Right lobe of liver (tissue), 4 donors: ENCODE measurements at regions not wholly inside any gene's neighbourhood (a gene's known extent, or its start where the extent isn't known, plus 50 kb on each side); places are given as distances from the start of the nearest gene placed in this dataset.

ENCODE experiments used
- POLR2A ChIP-seq: fragments of 450-650 bp; IDR thresholded peaks from one replicate; pipeline ENCODE4 v1.6.1; 2017; ENCODE audit warnings: antibody characterized with exemption, mild to moderate bottlenecking
- TF ChIP-seq, protein P1 (sequence below), 4 donors: fragments of 200-600 bp in 3 of 4; fragments of 450-650 bp in 1 of 4; IDR thresholded peaks; one replicate each; pipeline versions ENCODE4 v1.5.1 to v1.8.0; 2016 to 2022; ENCODE audit warnings: antibody characterized with exemption in 4 of 4, mild to moderate bottlenecking in 2 of 4
- donor health status: DM: no; HTN: no; CAD: no.
- donor health status: DM: no; HTN: no; CAD: no.
- donor health status: DM: no; HTN: yes; CAD: no.

DNA sequence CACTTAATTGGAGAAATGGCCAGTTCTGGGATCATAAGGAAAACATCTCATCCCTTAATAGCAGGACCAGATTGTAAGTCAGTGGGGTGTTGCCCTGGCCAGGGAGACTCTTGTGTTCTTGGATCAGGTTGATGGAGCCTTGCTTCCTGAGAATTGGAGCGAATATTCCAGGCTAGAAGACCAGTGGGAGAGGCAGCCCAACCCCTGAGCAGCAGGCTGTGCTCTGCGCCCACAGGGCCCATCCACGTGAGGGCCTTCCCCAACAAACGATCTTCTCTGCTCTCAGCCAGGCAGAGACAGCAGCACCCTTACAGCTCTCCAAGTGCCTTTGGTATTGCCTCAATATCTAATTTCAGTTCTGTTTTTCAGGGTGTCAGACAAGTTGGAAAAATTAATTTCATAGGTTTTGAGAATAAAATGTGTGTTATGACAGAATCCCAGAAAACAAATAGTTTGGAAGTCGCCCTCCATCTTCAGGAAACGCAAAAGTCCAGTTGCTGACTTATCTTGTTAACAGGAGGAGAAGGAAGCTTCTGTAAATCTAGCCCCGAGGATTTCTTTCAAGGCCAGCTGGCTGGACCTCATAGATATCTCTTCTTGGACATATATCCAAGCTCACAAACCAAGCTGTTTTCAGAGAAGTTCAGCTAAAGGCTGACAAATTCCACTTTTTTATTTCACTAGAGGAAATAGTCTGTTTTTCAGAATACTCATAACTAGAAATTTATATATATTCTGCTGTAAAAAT lies 105.5 kb downstream of the COPS8 start:
- TF ChIP-seq, protein P1, sequence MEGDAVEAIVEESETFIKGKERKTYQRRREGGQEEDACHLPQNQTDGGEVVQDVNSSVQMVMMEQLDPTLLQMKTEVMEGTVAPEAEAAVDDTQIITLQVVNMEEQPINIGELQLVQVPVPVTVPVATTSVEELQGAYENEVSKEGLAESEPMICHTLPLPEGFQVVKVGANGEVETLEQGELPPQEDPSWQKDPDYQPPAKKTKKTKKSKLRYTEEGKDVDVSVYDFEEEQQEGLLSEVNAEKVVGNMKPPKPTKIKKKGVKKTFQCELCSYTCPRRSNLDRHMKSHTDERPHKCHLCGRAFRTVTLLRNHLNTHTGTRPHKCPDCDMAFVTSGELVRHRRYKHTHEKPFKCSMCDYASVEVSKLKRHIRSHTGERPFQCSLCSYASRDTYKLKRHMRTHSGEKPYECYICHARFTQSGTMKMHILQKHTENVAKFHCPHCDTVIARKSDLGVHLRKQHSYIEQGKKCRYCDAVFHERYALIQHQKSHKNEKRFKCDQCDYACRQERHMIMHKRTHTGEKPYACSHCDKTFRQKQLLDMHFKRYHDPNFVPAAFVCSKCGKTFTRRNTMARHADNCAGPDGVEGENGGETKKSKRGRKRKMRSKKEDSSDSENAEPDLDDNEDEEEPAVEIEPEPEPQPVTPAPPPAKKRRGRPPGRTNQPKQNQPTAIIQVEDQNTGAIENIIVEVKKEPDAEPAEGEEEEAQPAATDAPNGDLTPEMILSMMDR (IDR thresholded peaks at IDR 0.05), result no peak
- no peak for TF ChIP-seq POLR2A
